OCI-LY1 (cell line): ENCODE measurements at regions not wholly inside any gene's neighbourhood (a gene's known extent, or its start where the extent isn't known, plus 50 kb on each side); places are given as distances from the start of the nearest gene placed in this dataset.

Experiments
- CTCF ChIP-seq: fragments of 200-600 bp; sonication (generic), shearing (Covaris generic); IDR thresholded peaks from 2 replicates; pipeline ENCODE4 v1.5.1; 2017; ENCODE audit warnings: mild to moderate bottlenecking, antibody characterized with exemption, low read length, moderate library complexity, mixed read lengths
- EZH2 ChIP-seq: fragments of 200-600 bp; sonication (generic), shearing (Covaris generic); IDR thresholded peaks from 2 replicates; pipeline ENCODE4 v1.8.0; 2017; ENCODE audit warnings: borderline replicate concordance, mixed run types, mild to moderate bottlenecking, antibody characterized with exemption, low read length, moderate library complexity, mixed read lengths

DNA sequence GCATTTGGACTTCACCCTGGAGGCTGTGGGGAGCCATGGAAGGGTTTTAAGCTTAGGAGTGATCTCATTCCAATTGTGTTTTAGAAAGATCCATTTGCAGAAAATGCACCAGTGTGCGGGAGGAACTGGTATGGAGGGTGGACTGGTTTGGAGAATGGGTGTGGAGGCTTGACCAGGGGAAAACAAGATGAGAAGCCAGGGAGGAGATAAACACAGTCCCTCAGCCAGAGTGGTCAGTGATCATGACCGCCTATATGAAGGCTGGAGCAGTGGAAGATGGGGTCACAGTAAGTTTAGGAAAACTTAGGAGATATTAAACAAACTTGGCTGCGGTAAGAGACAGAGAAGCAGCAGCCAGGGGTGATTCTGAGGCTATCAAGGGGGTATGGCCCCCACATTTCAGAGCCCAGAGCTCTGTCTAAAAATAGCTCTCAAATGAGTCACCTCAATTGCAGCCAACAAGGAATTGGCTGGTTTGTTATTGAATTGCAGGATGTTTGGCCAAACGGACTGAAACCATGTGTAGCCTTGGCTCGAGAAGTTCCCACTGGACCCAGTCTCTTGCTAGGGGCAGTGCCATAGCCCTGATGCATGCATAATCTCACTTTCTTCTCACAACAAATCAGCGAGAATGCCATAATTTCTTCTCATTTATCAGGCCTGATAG lies 159.9 kb upstream of the TOP1 start:
- no peak for TF ChIP-seq CTCF
- no peak for TF ChIP-seq EZH2
